Fibroblast of skin of back (primary cell): ENCODE measurements at regions not wholly inside any gene's neighbourhood (a gene's known extent, or its start where the extent isn't known, plus 50 kb on each side); places are given as distances from the start of the nearest gene placed in this dataset.

Experiments
- DNase-seq: peaks from one replicate; pipeline ENCODE4 v3.0.0-alpha.2; 2013

- no peak for DNase-seq
Observed at GRCh38 chr6:6533176-6533575, 55.3 kb upstream of the LY86 start.

DNA sequence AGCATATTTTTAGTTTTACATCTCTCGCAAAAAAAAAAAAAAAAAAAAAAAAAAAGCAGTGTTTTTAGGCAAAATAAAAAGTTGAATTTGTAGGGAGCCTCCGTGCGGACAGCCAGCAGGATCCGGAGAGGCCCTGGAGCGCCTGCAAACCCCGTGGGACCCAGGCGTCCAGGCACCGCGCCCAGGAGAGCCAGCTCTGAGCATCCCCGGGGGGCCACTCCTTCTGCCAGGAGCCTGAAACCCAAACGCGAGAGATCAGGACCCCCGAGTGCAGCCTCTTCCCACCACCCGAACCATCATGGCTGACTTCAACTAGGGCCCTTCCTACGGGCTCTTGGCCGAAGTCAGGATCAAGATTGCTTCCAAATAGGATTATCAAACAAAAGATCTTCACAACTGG lies 54.1 kb upstream of the LY86 start:
- DNase-seq: no peak

DNA sequence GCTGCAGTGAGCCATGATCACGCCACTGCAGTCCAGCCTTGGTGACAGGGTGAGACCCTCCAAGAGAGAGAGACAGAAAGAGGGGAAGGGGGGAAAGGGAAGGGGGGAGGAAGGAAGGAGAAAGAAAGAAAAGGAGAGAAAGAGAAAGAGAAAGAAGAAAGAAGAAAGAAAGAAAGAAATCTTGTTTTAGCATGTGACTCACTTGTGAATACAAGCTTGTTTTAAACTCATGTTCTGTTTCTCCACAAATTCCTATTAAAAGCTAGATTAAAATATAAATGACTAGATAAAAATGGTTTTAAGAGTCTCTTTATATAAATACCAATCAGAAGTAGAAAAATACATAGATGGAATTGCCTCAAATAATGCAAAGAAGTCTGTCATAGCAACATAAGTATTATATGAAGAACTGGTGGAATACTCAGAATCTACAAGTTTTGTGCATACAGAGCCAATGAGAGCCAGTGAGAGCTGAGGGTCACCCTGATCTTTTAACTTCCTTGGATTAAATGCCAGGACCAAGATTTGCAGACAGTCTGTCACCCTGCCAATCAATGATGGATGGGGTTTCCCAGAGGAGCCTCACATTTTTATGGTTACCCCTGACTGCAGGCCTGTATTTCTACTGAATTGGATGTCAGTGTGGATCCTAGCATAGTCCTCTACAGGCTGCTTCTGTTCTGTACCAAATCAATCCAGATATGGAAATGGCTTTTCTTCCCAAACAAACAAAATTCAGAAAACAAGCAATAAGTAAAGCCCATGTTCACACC lies 50.8 kb upstream of the LY86 start:
- no peak for DNase-seq

- DNase-seq: no peak
Observed at GRCh38 chr6:6538261-6538660, 50.3 kb upstream of the LY86 start.
